ENCODE measurements at regions not wholly inside any gene's neighbourhood (a gene's known extent, or its start where the extent isn't known, plus 50 kb on each side); places are given as distances from the start of the nearest gene placed in this dataset.
"Not testable (repeated sequence)": the region's sequence is repeated elsewhere in the genome, so short reads cannot be mapped to it uniquely, and the experiment has no call there.

DNA sequence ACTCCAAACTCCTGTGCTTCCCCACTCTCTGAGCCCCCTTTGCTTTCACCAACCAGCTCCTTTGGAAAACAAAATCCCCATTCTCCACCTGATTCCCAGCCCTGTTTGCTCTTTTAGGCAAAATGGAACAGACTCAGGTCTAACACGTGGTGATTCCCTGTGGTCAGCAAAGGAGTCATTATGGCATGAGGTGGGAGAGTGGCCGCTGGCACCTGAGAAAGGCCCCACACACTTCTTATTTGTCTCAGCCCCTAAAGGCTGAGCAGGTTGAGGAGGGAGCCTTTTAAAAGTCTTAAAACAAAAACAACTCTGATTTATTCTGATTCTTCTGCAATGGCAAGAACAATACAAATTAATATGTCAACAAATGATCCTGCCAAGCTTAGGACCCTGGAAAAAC lies 401.2 kb downstream of the TNS1 start:
- TF ChIP-seq, protein P1, sequence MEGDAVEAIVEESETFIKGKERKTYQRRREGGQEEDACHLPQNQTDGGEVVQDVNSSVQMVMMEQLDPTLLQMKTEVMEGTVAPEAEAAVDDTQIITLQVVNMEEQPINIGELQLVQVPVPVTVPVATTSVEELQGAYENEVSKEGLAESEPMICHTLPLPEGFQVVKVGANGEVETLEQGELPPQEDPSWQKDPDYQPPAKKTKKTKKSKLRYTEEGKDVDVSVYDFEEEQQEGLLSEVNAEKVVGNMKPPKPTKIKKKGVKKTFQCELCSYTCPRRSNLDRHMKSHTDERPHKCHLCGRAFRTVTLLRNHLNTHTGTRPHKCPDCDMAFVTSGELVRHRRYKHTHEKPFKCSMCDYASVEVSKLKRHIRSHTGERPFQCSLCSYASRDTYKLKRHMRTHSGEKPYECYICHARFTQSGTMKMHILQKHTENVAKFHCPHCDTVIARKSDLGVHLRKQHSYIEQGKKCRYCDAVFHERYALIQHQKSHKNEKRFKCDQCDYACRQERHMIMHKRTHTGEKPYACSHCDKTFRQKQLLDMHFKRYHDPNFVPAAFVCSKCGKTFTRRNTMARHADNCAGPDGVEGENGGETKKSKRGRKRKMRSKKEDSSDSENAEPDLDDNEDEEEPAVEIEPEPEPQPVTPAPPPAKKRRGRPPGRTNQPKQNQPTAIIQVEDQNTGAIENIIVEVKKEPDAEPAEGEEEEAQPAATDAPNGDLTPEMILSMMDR (IDR thresholded peaks at IDR 0.05; ENCODE audit: control insufficient read depth, insufficient read depth, low read depth, low read length, missing control alignments), result no peak
- DNase-seq (ENCODE audit: low read depth), result no peak
- H3K4me3 ChIP-seq (ENCODE audit: control insufficient read depth, low read depth, low read length), result no peak overlapping the region

DNA sequence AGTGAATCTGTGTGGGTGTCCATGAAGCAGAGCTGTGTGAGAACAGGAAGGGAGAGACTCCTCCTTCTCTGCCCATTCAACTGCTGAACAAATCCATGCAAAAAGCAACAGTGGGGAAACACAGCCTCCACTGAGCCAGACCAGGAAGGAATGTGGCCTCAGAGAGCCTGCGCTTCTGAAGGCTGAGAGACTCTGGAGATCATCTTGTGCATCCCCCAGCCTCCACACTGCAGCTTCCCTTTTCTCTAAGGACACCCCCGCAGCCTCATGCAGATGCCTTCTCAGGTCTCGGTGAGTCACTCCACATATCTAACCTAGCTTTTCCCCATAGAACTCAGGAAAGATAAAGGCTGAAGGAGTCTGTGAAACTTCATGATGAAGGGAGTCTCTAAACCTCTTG lies 402.9 kb downstream of the TNS1 start:
- no peak for DNase-seq (ENCODE audit: low read depth)
- TF ChIP-seq, protein P1 (IDR thresholded peaks at IDR 0.05; ENCODE audit: control insufficient read depth, insufficient read depth, low read depth, low read length, missing control alignments), result no peak
- no peak overlapping the region for H3K4me3 ChIP-seq (ENCODE audit: control insufficient read depth, low read depth, low read length)

DNA sequence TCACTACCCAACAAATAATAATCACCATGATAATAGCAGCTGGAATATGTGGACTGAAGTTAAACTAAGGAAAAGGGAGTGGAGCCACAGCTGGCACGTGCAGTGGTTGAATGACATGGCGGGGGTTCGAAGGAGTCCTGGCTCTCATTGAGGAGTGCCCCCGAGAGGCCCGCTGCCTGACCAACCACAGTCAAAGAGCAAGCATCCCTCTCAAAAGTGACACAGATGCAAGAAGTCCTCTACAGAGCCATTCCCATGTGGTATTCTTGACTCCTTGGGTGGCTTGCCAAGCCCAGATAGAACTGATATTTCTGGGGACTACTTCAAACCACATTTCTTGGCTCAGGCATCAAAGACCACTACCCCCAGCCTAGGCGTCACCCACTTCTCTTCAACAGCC lies 405.1 kb downstream of the TNS1 start:
- TF ChIP-seq, protein P1 (IDR thresholded peaks at IDR 0.05; ENCODE audit: control insufficient read depth, insufficient read depth, low read depth, low read length, missing control alignments), result no peak
- no peak overlapping the region for H3K4me3 ChIP-seq (ENCODE audit: control insufficient read depth, low read depth, low read length)
- no peak for DNase-seq (ENCODE audit: low read depth)

DNA sequence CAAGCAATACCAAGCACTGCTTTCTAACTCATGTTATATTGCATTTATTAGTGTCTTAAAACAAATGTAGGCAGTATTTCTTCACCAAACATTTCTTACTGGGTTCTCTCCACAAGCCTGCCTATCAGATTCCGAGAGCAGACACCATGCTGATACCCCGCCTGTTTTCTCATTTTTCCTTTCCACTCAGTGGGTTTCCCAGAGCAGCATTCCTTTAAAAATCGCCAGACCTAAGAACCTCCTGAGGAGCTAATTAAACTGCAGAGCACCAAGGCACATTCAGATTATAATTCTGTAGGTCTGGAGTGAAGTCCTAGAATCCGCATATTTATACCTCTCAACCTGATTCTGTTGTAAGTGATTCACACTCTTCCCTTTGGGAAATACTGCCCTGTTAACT lies 405.6 kb downstream of the TNS1 start:
- H3K4me3 ChIP-seq (ENCODE audit: control insufficient read depth, low read depth, low read length), result no peak overlapping the region
- TF ChIP-seq, protein P1 (IDR thresholded peaks at IDR 0.05; ENCODE audit: control insufficient read depth, insufficient read depth, low read depth, low read length, missing control alignments), result no peak
- DNase-seq (ENCODE audit: low read depth), result no peak

DNA sequence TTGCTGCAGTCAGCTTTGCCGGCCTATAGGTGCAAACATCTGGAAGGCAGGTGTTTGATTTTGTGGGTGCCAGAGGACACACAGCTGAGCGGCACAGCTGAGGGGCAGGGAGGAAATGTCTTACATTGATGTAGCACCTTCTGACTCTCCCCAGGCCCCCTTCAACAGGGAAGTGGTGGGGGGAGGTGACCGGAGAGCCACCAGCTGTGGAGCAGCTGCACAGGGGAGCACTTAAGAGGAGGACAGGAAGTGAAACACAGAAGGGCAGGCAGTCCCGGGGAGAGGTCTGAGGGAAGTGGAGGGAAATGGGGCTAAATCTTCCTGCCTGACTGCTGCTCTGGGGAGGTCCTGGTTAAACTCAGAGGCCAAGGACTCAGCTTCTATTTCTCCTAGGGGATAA lies 409.1 kb downstream of the TNS1 start:
- no peak overlapping the region for H3K4me3 ChIP-seq (ENCODE audit: control insufficient read depth, low read depth, low read length)
- TF ChIP-seq, protein P1 (IDR thresholded peaks at IDR 0.05; ENCODE audit: control insufficient read depth, insufficient read depth, low read depth, low read length, missing control alignments), result no peak
- no peak for DNase-seq (ENCODE audit: low read depth)

DNA sequence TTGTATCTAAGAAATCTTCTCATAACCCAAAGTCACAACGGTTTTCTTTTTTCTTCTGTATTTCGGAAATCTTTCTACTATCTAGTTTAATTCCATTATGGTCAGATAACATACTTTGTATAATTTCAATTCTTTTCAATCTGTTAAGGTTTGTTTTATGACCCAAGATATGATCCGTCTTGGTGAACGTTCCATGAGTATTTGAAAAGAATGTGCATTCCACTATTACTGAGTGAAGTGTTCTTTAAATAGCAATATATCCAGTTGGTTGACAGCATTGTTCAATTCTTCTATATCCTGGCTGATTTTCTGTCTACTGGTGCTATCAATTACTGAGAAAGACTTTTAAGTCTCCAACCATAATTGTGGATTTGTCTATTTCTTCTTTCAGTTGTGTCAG lies 414.5 kb downstream of the TNS1 start:
- TF ChIP-seq, protein P1 (IDR thresholded peaks at IDR 0.05; ENCODE audit: control insufficient read depth, insufficient read depth, low read depth, low read length, missing control alignments), result no peak
- DNase-seq (ENCODE audit: low read depth), result no peak
- no peak overlapping the region for H3K4me3 ChIP-seq (ENCODE audit: control insufficient read depth, low read depth, low read length)

DNA sequence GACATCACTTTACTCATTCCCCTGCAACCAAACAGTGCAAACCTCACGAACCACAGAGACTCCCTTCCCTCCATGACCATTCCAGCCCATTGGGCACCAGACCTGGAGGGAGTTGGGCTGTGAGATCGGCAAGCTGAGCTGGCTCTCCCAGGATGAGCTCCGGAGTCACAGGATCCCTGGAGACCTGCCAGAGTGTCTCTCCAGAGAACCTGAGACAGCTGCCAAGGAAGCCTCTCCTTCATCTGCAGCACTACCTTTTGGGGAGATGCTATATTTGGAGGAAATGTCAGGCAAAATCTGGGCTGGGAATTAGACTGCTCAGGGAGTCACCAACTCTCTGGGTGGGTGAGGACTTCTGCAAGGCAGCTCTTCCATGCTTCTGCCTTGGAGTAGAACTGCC lies 417.4 kb downstream of the TNS1 start:
- H3K4me3 ChIP-seq (ENCODE audit: control insufficient read depth, low read depth, low read length), result no peak overlapping the region
- TF ChIP-seq, protein P1 (IDR thresholded peaks at IDR 0.05; ENCODE audit: control insufficient read depth, insufficient read depth, low read depth, low read length, missing control alignments), result no peak
- no peak for DNase-seq (ENCODE audit: low read depth)

DNA sequence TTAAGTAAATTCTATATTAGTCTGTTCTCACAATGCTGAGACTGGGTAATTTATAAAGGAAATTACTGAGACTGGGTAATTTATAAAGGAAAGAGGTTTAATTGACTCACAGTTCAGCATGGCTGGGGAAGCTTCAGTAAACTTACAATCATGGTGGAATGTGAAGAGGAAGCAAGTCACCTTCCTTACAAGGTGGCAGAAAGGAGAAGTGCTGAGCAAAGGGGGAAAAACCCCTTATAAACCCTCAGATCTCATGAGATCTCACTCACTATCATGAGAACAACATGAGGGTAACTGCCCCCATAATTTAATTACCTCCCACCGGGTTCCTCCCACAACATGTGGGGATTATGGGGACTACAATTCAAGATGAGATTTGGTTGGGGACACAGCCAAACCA lies 422.4 kb downstream of the TNS1 start:
- not testable (repeated sequence) for H3K4me3 ChIP-seq (ENCODE audit: control insufficient read depth, low read depth, low read length); DNase-seq (ENCODE audit: low read depth)
